ENCODE measurements at regions not wholly inside any gene's neighbourhood (a gene's known extent, or its start where the extent isn't known, plus 50 kb on each side); places are given as distances from the start of the nearest gene placed in this dataset.
"Not testable (repeated sequence)": the region's sequence is repeated elsewhere in the genome, so short reads cannot be mapped to it uniquely, and the experiment has no call there.

DNA sequence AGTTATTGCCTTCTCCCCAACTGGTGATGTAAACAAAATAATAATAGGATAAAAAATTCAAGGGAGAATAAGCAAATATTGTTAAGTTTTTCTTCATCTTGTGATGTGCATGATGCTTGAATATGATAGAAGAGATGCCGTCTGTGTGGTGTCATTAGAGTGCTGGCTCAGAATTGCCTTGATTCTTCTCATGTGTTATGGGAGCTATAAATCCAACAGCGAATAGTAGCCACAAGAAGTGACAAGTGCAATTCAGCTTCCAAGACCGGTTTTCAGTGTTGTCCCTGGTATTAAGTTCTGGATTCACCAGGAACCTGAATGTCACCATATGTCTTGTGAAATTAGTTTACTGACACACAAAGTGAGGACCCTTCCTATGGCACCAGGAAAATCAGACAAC lies 547.0 kb downstream of the NSUN3 start:
- no peak for DNase-seq (ENCODE audit: low spot score)

DNA sequence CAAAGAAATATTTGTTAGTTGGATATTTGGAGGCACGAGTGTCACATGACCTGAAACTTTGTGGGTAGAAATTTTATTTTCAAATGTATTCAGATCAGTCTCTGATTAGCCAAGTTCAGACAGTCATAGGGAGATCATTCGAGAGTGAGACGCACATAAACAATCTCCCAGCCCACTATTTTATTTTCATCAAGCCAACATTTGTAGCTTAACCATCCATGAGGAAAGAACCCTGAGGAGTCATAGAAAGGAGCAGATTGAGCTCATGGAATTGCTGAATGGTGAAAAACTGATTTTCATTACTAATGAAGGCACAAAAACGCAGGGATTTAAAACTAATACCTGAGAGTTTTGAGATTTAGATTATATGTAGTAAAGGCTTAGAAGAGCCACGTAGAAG lies 548.7 kb downstream of the NSUN3 start:
- DNase-seq (ENCODE audit: low spot score), result no peak

DNA sequence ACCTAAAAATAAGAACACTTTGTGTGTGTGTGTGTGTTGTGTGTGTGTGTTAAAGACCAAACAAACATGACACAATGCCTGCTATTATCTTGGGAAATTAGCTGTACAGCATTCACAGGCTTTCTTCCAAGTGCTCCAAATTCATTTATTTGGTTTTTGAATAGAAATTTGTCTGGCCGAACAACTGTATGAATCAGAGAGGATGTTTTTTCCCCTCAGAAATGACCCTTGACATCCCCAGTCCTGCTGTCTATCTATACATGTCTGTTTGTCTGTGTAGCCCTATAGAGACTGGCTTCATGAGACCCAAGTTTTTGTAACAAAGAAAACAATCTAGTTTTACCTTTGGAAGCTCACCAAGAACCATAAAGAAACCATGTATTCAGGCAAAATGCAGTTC lies 549.8 kb downstream of the NSUN3 start:
- DNase-seq (ENCODE audit: low spot score), result no peak

- no peak for DNase-seq (ENCODE audit: low spot score)
Measured at GRCh38 chr3:94614192-94614591, 551.3 kb downstream of the NSUN3 start.

- no peak for DNase-seq (ENCODE audit: low spot score)
Measured at GRCh38 chr3:94615275-94616065, 552.6 kb downstream of the NSUN3 start.

DNA sequence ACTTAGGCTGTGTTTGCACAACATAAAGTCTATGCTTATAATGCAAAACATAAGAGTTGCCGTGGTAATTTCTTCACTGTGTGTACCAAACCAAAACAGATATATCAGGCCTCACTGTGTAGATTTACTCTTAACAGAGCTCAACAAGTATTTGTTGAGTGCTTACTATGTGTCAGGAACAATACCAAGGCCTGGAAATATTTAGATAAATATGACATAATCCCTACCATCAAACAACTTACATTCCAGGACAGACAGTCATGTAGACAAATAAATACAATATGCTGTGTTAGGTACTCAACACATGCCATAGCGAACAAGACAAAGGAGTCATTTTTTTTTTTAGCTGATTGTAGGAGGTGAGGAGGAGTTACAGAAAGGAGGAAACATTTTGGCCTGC lies 554.0 kb downstream of the NSUN3 start:
- no peak for DNase-seq (ENCODE audit: low spot score)

GRCh38 chr3:94617312-94617711 lies 554.5 kb downstream of the NSUN3 start:
- DNase-seq (ENCODE audit: low spot score), result no peak

DNA sequence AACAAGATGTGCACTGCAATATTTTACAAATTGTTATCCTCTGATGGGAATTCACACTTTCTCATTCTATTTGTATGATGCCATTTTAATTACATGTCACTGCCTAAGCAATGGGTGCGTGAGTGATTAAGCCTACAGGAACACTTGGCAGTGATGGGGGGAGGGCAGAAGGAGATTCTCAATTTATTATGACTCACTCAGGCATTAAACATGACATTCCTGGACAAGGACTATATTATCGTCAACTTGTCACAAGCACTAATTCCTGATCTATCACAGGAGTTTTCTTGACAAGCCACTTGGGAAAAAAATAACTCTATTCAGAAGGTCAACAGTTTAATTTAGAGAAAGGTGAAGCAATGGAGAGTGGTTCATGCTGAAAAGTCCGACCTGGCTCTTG lies 556.8 kb downstream of the NSUN3 start:
- DNase-seq (ENCODE audit: low spot score), result no peak

DNA sequence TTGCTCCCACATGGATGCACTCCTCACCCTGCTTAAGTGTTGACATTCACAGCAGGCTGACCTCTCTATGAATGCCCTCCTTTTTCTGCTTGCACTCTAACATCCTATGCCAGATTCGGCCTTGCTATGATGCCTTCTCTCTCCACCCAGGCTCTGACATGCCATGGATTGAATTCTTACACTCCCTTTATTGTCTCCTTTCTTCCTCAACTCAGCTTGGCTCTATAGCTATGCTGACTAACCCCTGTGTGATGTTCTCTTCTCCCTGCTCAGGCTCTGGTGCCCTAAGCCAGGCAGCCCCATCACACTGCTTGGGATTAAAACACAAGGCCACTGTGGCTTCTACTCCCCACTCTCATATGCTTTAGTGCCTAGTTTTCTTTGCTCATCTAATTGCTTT lies 563.7 kb downstream of the NSUN3 start:
- DNase-seq (ENCODE audit: low spot score), result no peak

DNA sequence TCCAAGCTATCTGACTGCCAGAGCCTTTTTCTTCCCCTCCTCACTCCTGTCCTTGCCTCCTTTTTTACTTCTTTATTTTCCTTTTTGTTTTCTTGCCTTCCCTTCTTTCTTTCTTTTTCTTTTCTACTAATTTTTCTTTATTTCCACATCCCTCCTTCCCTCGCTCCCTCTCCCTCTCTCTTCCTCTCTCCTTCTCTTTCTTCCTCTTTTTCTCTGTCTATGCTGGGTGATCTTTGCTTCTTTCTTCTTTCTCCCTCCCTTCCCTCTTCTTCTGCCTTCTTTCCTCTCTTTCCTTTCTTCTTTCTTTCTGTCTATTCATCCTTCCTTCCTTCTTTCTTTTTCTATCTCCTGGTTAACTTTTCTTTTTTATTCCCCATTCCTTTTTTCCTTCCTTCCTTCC lies 564.8 kb downstream of the NSUN3 start:
- no peak for DNase-seq (ENCODE audit: low spot score)

- no peak for DNase-seq (ENCODE audit: low spot score)
Measured at GRCh38 chr3:94643400-94643799, 580.5 kb downstream of the NSUN3 start.

DNA sequence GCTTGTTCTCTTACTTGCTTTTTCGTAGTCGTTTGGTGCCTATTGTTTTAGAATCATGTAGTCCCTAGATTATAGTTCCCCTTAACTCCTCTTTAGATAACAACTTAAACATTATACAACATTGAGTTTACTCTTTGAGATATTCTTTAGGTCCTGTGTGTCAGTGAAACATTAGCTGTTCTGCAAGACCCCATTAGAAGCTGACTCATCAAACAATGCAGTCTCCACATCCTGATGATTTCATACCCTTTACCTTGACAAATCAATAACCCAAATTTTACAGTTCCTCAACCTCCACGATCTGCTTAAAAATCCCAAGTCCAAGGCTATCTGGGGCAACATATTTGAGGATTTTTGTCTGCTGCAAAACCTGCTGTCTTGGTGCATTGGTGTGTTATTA lies 582.9 kb downstream of the NSUN3 start:
- DNase-seq (ENCODE audit: low spot score), result no peak

- DNase-seq (ENCODE audit: low spot score), result no peak
Measured at GRCh38 chr3:94647131-94647530, 584.3 kb downstream of the NSUN3 start.

DNA sequence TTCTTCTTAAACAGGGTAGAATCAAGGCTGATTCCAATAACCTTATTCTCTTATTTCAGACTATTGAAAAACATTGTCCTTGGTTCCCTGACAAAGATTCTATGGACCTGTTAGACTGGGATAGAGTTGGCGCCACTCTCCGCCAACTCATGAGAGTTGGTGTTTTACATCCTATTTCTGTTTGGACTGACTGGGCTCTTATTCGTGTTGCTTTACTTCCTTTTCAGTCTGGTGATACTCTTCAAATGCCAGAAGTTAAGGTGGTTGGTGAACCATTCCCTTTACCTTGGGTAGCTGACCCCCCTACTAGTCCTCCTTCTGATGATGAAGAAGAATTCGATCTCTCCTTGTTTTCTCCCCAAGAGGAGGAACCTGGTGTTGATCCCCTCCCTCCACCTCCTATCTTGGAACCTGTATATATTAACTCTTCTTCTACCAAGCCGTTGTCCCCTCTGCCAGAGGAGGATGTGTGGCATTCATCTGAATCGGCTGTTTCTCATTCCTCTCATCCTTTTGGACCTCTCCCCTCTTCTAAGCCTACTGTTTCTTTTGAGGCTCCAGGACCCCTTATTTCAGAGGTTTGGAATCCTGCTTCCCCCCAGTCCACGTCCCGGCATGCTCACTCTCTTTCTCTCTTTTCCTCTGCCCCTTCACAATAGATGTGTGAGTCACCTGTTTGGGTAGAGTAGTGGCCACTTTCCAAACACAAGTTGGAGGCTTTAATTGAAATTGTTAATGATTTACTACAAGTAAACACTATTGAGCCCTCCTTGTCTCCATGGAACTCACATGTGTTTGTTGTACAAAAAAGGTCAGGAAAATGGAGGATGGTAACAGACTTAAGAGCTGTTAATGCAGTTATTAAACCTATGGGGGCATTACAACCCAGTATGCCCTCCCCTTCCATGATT lies 585.7 kb downstream of the NSUN3 start:
- DNase-seq (ENCODE audit: low spot score), result not testable (repeated sequence)

DNA sequence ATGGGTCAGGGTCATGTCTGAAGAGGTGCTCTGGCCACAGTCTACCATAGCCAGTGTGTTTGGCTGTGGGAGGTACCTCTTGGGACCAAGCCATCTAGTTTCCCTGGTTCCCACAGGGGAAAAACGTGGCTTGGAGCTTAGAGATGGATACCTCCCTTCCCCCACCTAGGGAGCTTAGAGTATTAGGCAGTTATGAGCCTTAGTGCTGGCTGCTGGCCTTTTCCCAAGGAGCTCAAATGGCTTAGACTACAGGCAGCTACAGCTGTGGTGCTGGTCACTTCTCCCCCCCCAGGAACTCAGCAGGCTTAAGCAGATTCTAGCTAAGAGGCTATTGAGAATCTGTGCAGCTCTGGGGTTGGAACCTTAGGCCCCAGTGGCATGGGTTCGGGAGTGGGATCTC lies 591.2 kb downstream of the NSUN3 start:
- DNase-seq (ENCODE audit: low spot score), result no peak

GRCh38 chr3:94665922-94666321 lies 603.1 kb downstream of the NSUN3 start:
- DNase-seq (ENCODE audit: low spot score), result no peak

DNA sequence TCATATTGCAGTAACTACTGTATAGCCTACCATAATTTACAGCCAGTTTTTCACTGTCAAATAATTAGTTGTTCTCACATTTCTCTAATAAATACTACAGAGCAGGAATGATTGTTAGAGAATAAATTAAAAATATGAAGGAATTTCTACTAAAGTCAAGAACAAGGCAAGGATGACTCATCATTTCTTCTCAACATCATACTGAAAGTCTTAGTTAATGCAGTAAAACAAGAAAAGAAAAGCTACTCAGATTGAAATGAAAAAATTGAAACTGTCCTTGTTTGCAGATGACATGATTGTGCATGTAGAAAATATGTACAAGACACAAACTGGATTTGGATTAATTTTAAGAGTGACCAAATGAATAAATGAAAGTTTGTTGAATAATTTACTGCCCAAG lies 608.2 kb downstream of the NSUN3 start:
- DNase-seq (ENCODE audit: low spot score), result no peak

DNA sequence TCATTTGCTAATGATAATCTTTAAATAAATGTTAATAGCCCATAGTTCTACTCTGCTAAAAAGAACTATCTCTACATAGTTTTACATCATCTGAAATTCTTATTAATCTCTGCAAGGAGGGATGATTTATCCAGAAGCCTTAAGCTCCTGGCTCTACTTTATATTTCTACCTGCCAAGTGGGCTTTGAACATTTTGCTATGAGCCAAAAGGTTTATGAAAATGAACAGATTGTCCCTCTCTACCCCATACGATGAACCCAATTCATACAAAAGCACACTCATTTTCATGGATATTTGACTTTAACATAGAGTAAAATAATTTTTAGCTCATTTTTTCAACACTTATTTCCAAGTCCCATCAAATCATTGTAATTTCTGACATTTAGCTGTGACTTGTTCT lies 611.0 kb downstream of the NSUN3 start:
- no peak for DNase-seq (ENCODE audit: low spot score)

DNA sequence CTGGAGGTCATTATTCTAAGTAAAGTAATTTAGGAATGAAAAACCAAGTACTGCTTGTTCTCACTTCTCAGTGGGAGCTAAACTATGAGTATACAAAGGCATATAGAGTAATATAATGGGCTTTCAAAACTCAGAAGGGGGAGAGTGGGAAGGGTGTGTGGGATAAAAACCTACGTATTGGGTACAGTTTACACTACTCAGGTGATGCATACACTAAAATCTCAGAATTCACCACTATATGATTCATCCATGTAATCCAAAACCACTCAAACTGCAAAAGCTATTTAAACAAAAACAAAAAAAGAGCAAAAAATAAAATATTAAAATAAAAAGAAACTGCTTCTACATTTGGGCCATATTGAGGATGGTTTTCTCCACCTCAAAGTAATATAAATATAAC lies 623.3 kb downstream of the NSUN3 start:
- no peak for DNase-seq (ENCODE audit: low spot score)

GRCh38 chr3:94693997-94694640 lies 631.3 kb downstream of the NSUN3 start:
- DNase-seq (ENCODE audit: low spot score), result no peak

- DNase-seq (ENCODE audit: low spot score), result no peak
Measured at GRCh38 chr3:94694894-94695293, 632.0 kb downstream of the NSUN3 start.

- no peak for DNase-seq (ENCODE audit: low spot score)
Measured at GRCh38 chr3:94704467-94704866, 641.6 kb downstream of the NSUN3 start.
